ENCODE measurements at regions not wholly inside any gene's neighbourhood (a gene's known extent, or its start where the extent isn't known, plus 50 kb on each side); places are given as distances from the start of the nearest gene placed in this dataset.

- Mint-ChIP-seq H3K4me3 (ENCODE audit: low read depth, unreplicated experiment) (no peak overlapping the region), H3K27me3 (ENCODE audit: unreplicated experiment) (peaks cover 41% of the 10 kb centered on the region), H3K4me1 (ENCODE audit: low read depth, unreplicated experiment) (no peaks in the 10 kb centered on the region), H3K36me3 (ENCODE audit: insufficient read depth, unreplicated experiment) (no peaks in the 10 kb centered on the region), H3K27ac (ENCODE audit: unreplicated experiment) (no peak overlapping the region), H3K9me3 (ENCODE audit: low read depth, unreplicated experiment) (no peaks in the 10 kb centered on the region)
- no peak for TF ChIP-seq CTCF (IDR thresholded peaks at IDR 0.05; ENCODE audit: unreplicated experiment)
- intact Hi-C loops (cut with micrococcal nuclease; ENCODE audit: unreplicated experiment) = no loop called here
- CTCF ChIA-PET = no interaction called here
- BruUV-seq (replicated peaks) = no TSS peak
- DNase-seq = no peak
These were observed 107.0 kb upstream of the TSPAN2 start for GRCh38 chr1:115196296-115196695.

GRCh38 chr1:115194506-115194905 lies 105.2 kb upstream of the TSPAN2 start:
- no peak for TF ChIP-seq CTCF (IDR thresholded peaks at IDR 0.05; ENCODE audit: unreplicated experiment)
- no TSS peak for BruUV-seq (replicated peaks)
- no peaks in the 10 kb centered on the region for H3K36me3 Mint-ChIP-seq (ENCODE audit: insufficient read depth, unreplicated experiment)
- CTCF ChIA-PET = no interaction called here
- intact Hi-C loops (cut with micrococcal nuclease; ENCODE audit: unreplicated experiment) = no loop called here
- no peak overlapping the region for H3K4me3 Mint-ChIP-seq (ENCODE audit: low read depth, unreplicated experiment)
- H3K9me3 Mint-ChIP-seq (ENCODE audit: low read depth, unreplicated experiment) = no peaks in the 10 kb centered on the region
- DNase-seq = no peak
- H3K27ac Mint-ChIP-seq (ENCODE audit: unreplicated experiment) = no peak overlapping the region
- peaks cover 41% of the 10 kb centered on the region for H3K27me3 Mint-ChIP-seq (ENCODE audit: unreplicated experiment)
- no peaks in the 10 kb centered on the region for H3K4me1 Mint-ChIP-seq (ENCODE audit: low read depth, unreplicated experiment)

DNA sequence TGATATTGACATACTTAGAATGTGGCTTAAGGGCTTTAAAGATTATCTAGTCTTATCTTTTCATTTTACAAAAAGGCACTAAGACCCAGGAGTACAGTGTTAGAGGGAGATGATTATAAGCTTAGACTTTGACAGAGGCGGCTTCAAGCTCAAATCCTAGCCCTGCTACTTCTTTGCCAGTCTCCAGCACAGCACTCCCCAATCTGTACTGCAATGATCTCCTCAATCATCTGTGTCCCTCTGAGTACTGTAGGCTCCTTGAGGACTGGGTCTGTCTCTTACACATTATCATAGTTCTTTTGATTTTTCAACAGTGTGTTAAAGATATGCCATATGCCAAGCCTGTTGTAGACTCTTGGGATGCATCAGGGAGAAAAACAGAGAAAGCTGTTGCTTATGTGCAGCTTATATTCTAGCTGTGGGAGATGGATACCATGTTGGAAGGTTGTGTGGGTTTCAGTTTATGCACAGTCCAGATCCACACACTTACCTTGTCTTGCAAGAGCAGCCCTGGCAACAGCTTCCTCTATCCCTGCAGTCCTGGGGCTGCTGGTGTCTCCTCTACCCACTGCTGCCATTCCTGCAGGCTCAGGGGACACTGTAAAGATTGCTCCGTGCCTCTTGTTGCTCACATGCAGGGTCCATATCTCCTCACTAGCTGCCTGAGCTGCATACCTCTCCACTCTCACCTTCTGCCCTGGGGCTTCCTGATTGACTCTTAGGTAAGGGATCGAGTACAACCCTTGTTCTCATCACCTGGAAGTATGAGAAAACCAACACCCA lies 103.9 kb upstream of the TSPAN2 start:
- Mint-ChIP-seq H3K4me3 (ENCODE audit: low read depth, unreplicated experiment) (no peak overlapping the region), H3K27me3 (ENCODE audit: unreplicated experiment) (peaks cover 37% of the 10 kb centered on the region), H3K9me3 (ENCODE audit: low read depth, unreplicated experiment) (no peaks in the 10 kb centered on the region), H3K4me1 (ENCODE audit: low read depth, unreplicated experiment) (no peaks in the 10 kb centered on the region), H3K27ac (ENCODE audit: unreplicated experiment) (no peak overlapping the region), H3K36me3 (ENCODE audit: insufficient read depth, unreplicated experiment) (no peaks in the 10 kb centered on the region)
- intact Hi-C loops (cut with micrococcal nuclease; ENCODE audit: unreplicated experiment) = no loop called here
- no peak for TF ChIP-seq CTCF (IDR thresholded peaks at IDR 0.05; ENCODE audit: unreplicated experiment)
- DNase-seq = no peak
- BruUV-seq (replicated peaks) = no TSS peak
- CTCF ChIA-PET = interaction anchor here (0.6 kb wide), 1 partner anchor 332 kb away, joined by 3 read pairs; no protein-coding TSS in a partner anchor

- Mint-ChIP-seq H3K4me3 (ENCODE audit: low read depth, unreplicated experiment) (no peak overlapping the region), H3K27me3 (ENCODE audit: unreplicated experiment) (peaks cover 28% of the 10 kb centered on the region), H3K4me1 (ENCODE audit: low read depth, unreplicated experiment) (no peaks in the 10 kb centered on the region), H3K27ac (ENCODE audit: unreplicated experiment) (no peak overlapping the region), H3K36me3 (ENCODE audit: insufficient read depth, unreplicated experiment) (no peaks in the 10 kb centered on the region), H3K9me3 (ENCODE audit: low read depth, unreplicated experiment) (no peaks in the 10 kb centered on the region)
- no peak for TF ChIP-seq CTCF (IDR thresholded peaks at IDR 0.05; ENCODE audit: unreplicated experiment)
- CTCF ChIA-PET = no interaction called here
- no peak for DNase-seq
- BruUV-seq (replicated peaks) = no TSS peak
- intact Hi-C loops (cut with micrococcal nuclease; ENCODE audit: unreplicated experiment) = no loop called here
These were observed 103.0 kb upstream of the TSPAN2 start for GRCh38 chr1:115192200-115192767.
